Retinal pigment epithelial cell (primary cell): ENCODE measurements at regions not wholly inside any gene's neighbourhood (a gene's known extent, or its start where the extent isn't known, plus 50 kb on each side); places are given as distances from the start of the nearest gene placed in this dataset.
"Not testable (repeated sequence)": the region's sequence is repeated elsewhere in the genome, so short reads cannot be mapped to it uniquely, and the experiment has no call there.

Experiments
- DNase-seq: peaks from one replicate; pipeline ENCODE4 v3.0.0-alpha.2; 2010; ENCODE audit warnings: low read depth
- H3K4me3 ChIP-seq: 2 replicates; pipeline ENCODE4 v1.5.1; 2011; ENCODE audit warnings: mild to moderate bottlenecking, low read length, control low read depth, moderate library complexity
- TF ChIP-seq, protein P1 (sequence below): conservative IDR thresholded peaks from 2 replicates; pipeline ENCODE4 v1.5.1; 2011; ENCODE audit warnings: low read depth, low read length, control low read depth, inconsistent platforms

DNA sequence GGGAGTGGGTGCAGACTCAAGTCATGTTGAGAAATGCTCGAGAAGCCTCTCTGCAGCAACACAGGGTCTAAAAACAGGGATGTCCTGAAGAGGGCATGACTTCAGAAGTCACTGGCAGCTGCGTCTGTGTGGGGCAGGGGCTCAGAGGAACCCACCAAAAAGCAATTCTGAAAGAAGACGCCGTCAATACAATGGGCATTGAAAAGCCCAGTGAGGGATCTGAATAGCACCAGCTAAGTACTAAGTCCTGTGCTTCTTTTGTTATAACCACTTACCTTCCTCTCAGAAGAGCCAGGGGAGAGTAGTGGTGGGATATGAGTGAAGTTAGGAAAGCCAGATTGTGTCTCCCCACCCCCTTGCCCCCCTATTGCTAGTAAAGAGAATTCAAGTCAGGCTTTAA lies 137.2 kb downstream of the INHBA start:
- no peak overlapping the region for H3K4me3 ChIP-seq
- TF ChIP-seq, protein P1, sequence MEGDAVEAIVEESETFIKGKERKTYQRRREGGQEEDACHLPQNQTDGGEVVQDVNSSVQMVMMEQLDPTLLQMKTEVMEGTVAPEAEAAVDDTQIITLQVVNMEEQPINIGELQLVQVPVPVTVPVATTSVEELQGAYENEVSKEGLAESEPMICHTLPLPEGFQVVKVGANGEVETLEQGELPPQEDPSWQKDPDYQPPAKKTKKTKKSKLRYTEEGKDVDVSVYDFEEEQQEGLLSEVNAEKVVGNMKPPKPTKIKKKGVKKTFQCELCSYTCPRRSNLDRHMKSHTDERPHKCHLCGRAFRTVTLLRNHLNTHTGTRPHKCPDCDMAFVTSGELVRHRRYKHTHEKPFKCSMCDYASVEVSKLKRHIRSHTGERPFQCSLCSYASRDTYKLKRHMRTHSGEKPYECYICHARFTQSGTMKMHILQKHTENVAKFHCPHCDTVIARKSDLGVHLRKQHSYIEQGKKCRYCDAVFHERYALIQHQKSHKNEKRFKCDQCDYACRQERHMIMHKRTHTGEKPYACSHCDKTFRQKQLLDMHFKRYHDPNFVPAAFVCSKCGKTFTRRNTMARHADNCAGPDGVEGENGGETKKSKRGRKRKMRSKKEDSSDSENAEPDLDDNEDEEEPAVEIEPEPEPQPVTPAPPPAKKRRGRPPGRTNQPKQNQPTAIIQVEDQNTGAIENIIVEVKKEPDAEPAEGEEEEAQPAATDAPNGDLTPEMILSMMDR = no peak
- DNase-seq = no peak

DNA sequence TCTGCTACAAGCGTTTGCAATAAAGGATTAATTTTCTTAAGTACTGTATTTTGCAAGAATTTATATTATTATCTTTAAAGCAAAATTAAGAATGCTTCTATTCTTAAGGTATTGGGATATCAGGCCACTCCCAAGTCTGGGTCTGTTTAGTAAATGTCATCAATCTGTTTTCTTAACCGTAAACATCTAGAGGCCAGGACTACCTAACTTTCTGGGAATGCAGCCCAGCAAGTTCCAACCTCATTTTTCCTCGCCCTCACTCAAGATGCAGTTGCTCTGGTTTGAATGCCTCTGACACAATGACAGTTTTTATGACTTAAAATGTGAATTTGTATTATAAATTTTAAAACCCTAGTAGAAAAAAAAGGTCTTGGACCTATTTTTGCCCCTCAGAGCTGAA lies 143.5 kb downstream of the INHBA start:
- no peak for DNase-seq
- H3K4me3 ChIP-seq = no peak overlapping the region
- TF ChIP-seq, protein P1 = no peak

DNA sequence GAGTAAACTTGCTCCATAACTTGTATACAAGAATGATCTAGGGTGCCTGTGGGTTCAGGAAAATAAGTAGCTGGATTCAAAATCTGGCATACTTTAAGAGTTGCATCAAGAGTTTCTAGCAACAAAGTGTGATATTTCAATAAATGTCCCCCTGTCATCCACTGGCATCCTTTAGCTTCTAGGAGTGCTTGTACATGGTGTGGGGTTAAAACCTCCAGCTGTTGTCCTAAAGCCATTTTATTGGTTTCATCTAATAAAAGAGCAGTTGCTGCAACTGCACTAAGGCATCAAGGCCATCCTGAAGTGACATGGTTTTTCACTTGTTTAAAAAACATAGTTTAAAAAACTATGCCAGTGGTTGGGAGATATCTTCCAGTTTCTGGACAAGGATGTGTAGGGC lies 148.4 kb downstream of the INHBA start:
- DNase-seq = no peak
- TF ChIP-seq, protein P1 = no peak
- H3K4me3 ChIP-seq = no peak overlapping the region

DNA sequence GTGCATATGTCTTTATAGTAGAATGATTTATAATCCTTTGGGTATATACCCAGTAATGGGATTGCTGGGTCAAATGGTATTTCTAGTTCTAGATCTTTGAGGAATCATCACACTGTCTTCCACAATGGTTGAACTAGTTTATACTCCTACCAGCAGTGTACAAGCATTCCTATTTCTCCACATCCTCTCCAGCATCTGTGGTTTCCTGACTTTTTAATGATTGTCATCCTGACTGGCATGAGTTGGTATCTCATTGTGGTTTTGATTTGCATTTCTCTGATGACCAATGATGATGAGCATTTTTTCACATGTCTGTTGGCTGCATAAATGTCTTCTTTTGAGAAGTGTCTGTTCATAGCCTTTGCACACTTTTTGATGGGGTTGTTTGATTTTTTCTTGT lies 152.8 kb downstream of the INHBA start:
- H3K4me3 ChIP-seq, DNase-seq: not testable (repeated sequence)

DNA sequence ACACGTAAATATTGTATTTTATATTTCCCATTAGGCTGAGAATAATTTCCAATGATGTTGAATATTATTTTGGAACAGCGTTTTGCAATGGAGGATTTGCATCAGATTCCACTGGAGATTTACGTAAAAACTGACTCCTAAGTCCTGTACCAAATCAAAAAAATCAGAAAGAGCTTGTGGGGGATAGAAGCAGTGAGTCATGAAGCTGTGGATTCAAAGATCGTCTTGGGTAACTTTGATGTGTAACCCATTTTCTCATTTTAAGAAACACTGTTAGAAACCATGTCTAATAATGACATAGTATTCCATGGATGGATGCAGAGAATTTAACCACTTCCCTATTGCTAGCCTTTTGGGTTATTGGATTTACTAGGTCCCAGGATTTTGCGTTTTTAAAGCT lies 158.6 kb downstream of the INHBA start:
- no peak for DNase-seq
- no peak overlapping the region for H3K4me3 ChIP-seq
- TF ChIP-seq, protein P1 = no peak

DNA sequence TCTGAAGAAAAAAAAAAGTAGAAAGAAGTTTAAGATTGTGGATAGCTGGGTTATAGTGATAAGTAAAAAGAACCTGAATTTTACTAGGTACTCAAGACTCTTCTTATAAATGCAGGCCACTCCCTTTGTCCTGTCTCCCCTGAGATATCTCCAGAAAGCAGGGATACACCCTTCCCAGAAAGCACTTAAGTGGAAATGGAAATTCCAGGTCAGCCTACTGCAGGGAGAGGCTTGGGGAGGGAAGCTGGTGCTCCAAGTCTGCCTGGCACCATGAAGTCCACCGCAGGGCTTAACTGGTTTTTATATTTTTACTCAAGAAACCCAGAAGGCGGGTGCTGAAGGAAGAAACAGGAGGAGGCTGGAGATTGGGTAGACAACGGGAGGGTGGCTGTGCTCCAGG lies 162.3 kb downstream of the INHBA start:
- TF ChIP-seq, protein P1 = no peak
- no peak overlapping the region for H3K4me3 ChIP-seq
- DNase-seq = no peak

DNA sequence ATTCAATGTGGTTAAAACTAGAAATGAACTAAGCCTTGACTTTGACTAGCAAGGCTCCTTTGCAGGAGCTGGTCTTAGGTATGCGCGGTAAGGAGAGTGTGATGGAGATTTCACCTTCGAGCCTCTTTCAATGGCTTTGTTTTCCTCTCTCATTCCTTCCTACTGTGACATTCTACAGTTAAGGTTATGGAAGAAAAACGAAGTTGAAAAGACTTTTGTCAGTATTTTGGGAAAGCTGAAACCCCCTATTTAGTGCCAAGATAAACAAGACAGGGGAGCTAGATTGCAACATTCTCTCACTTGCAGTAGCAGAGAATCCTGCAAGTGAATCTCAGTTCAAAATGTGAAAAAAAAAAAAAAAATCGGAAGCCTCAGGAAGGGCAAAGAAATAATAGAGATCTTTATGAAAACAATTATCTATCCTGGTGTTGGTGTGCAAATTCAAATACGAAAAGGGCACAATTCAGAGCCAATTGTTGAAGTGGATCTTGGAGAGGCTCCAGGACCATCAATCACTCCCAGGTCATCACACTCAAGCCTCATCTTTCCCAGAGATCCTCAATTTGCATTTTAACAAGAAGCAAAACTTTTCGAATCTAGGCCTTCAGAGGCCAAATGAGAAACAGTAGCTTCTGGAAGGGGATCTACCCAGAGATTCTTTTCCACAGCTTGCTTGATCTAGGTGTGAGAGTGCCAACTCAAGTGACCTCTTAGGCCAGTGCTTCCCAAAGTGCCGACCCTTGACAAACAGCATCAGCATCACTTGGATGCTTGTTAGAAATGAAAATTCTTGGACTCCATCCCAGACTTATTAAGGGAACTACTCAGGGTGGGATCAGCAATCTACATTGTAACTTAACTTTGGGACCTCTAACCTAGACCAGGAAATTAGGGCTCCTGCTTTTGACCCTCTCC lies 163.8 kb downstream of the INHBA start:
- peak; percentile 31 for DNase-seq
- no peak overlapping the region for H3K4me3 ChIP-seq
- TF ChIP-seq, protein P1 = no peak
